Effector memory CD4-positive, alpha-beta T cell (primary cell): ENCODE measurements at regions not wholly inside any gene's neighbourhood (a gene's known extent, or its start where the extent isn't known, plus 50 kb on each side); places are given as distances from the start of the nearest gene placed in this dataset.
"Not testable (repeated sequence)": the region's sequence is repeated elsewhere in the genome, so short reads cannot be mapped to it uniquely, and the experiment has no call there.

Source experiments
- DNase-seq, 3 donors: peaks; one replicate each; pipeline ENCODE4 v3.0.0-alpha.2; 2020
- H3K27ac ChIP-seq: 2 replicates; pipeline ENCODE4 v1.7.0; 2013; ENCODE audit warnings: mild to moderate bottlenecking, low read length, moderate library complexity; ENCODE audit not compliant: insufficient read depth, poor library complexity, severe bottlenecking
- H3K27me3 ChIP-seq: replicated peaks from 2 replicates; pipeline ENCODE4 v1.7.0; 2013; ENCODE audit warnings: mild to moderate bottlenecking, low read length; ENCODE audit not compliant: insufficient read depth, control insufficient read depth, poor library complexity, severe bottlenecking
- H3K36me3 ChIP-seq: 2 replicates; pipeline ENCODE4 v1.7.0; 2013; ENCODE audit warnings: mild to moderate bottlenecking, low read length, moderate library complexity; ENCODE audit not compliant: control insufficient read depth, insufficient read depth
- H3K4me1 ChIP-seq: 2 replicates; pipeline ENCODE4 v1.7.0; 2013; ENCODE audit warnings: low read length, mild to moderate bottlenecking; ENCODE audit not compliant: control insufficient read depth, insufficient read depth, poor library complexity, severe bottlenecking
- H3K4me3 ChIP-seq: 2 replicates; pipeline ENCODE4 v1.7.0; 2013; ENCODE audit warnings: low read length, low read depth, mild to moderate bottlenecking; ENCODE audit not compliant: insufficient read depth, poor library complexity, severe bottlenecking
- H3K9me3 ChIP-seq: 2 replicates; pipeline ENCODE4 v1.7.0; 2013; ENCODE audit warnings: mild to moderate bottlenecking, low read length, moderate library complexity; ENCODE audit not compliant: control insufficient read depth

DNA sequence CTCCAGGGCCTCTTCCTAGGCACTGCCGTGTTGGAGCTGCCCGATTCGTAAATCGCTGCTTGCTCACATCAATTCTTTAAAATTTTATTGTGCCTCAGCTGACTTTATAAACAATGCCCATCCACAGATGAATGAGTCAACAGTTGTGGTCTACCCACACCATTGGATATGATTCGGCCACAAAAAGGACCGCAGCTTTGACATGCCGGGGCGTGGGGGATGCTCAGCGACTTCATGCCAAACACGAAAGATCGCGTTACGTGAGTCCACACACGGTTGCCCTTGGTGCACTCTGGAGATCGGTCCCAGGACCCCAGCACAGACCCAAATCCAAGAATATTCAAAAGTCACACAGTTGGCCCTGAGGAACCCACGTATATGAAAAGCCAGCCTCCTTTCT, 195.7 kb downstream of the CTTN start:
- Histone ChIP-seq H3K27me3 (no peaks in the 10 kb centered on the region), H3K9me3 (no peaks in the 10 kb centered on the region), H3K4me3 (no peak overlapping the region), H3K36me3 (no peaks in the 10 kb centered on the region), H3K27ac (no peak overlapping the region), H3K4me1 (peaks cover 6% of the 10 kb centered on the region)
- DNase-seq: no peak

- Histone ChIP-seq H3K36me3 (no peaks in the 10 kb centered on the region), H3K27ac (no peak overlapping the region), H3K9me3 (no peaks in the 10 kb centered on the region), H3K4me3 (no peak overlapping the region), H3K27me3 (no peaks in the 10 kb centered on the region), H3K4me1 (peaks cover 6% of the 10 kb centered on the region)
- no peak for DNase-seq
Observed at GRCh38 chr11:70594606-70595005, 196.3 kb downstream of the CTTN start.

DNA sequence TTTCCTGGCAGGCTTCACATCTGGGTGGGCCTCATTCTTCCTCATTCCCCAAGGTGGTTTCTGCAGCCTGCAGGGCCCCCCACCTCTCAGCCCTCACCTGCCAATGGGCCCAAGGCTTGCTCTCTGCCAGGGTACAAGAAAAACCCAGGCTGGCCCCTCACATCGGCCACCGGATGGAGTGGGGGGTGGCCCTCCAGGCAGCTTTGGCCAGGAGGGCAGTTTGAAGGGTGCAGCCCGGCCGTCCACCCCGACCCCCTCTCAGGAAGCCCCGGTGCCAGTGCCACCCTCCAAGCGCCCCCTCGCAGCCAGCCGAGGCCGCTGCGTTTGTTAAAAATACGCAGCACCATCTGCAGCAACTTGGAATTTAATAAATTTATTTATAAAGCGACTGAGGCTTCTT, 196.7 kb downstream of the CTTN start:
- Histone ChIP-seq H3K36me3 (no peaks in the 10 kb centered on the region), H3K27ac (no peak overlapping the region), H3K27me3 (no peaks in the 10 kb centered on the region), H3K9me3 (no peaks in the 10 kb centered on the region), H3K4me1 (peaks cover 6% of the 10 kb centered on the region), H3K4me3 (no peak overlapping the region)
- no peak for DNase-seq

- no peaks in the 10 kb centered on the region for H3K9me3 ChIP-seq
- no peak for DNase-seq
- no peaks in the 10 kb centered on the region for H3K36me3 ChIP-seq
- H3K27ac ChIP-seq: no peak overlapping the region
- peaks cover 4% of the 10 kb centered on the region for H3K4me1 ChIP-seq
- no peak overlapping the region for H3K4me3 ChIP-seq
- H3K27me3 ChIP-seq: no peaks in the 10 kb centered on the region
Observed at GRCh38 chr11:70595452-70595851, 197.1 kb downstream of the CTTN start.

DNA sequence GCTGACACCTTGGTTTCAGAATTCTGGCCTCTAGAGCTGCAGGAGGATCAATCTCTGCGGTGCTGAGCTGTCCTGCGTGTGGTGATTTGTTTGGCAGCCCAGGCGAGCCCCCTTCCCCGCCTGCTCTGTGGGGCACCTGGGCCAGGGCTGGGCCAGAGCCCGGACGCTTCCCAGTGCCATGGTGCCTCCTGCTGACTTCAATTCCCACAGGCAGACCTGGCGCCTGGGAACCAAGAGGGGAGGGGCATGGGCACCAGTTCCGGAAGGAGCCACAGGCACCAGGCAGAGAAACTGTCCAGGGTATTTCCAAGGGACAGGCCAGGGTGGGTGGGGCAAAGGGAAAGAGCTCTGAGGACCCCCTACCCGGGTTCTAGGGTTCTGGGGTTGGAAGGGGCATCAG, 197.8 kb downstream of the CTTN start:
- H3K36me3 ChIP-seq: no peaks in the 10 kb centered on the region
- no peaks in the 10 kb centered on the region for H3K9me3 ChIP-seq
- H3K4me1 ChIP-seq: no peaks in the 10 kb centered on the region
- no peak overlapping the region for H3K27ac ChIP-seq
- DNase-seq: no peak
- no peaks in the 10 kb centered on the region for H3K27me3 ChIP-seq
- no peak overlapping the region for H3K4me3 ChIP-seq

DNA sequence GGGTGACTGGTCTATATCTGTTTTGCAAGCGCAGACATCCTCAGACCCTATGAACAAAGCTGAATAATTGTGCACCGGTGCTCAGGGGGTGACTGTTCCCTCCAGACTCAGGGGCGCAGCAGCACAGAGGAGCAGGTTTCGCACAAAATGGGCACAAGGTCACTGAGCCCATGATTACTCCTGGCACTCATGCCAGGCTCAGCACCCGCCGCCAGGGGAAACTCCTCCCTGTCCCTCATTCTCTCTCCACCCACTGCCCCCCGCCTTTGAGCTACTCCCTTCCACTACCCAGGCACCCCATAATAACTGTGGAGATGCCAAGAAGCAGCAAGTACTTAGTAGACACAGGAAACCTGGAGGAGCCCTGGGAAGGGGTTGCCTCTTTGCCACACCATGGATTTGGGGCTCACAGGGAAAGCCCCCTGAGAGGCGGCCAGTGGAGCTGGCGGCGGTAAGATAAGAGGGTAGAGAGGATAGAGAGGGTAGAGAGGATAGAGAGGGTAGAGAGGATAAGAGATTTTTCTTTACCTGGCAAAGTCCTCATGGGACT, 198.8 kb downstream of the CTTN start:
- Histone ChIP-seq H3K36me3 (no peaks in the 10 kb centered on the region), H3K27me3 (no peaks in the 10 kb centered on the region), H3K4me1 (no peaks in the 10 kb centered on the region), H3K9me3 (no peaks in the 10 kb centered on the region), H3K4me3 (no peak overlapping the region), H3K27ac (no peak overlapping the region)
- DNase-seq: no peak

- no peak for DNase-seq
- no peak overlapping the region for H3K4me3 ChIP-seq
- H3K27ac ChIP-seq: no peak overlapping the region
- H3K27me3 ChIP-seq: no peaks in the 10 kb centered on the region
- H3K4me1 ChIP-seq: no peaks in the 10 kb centered on the region
- no peaks in the 10 kb centered on the region for H3K9me3 ChIP-seq
- H3K36me3 ChIP-seq: no peaks in the 10 kb centered on the region
Observed at GRCh38 chr11:70597751-70598625, 199.7 kb downstream of the CTTN start.

- H3K9me3 ChIP-seq, H3K36me3 ChIP-seq, H3K4me1 ChIP-seq, H3K27me3 ChIP-seq, H3K4me3 ChIP-seq, H3K27ac ChIP-seq, DNase-seq: not testable (repeated sequence)
Observed at GRCh38 chr11:70600911-70601415, 202.6 kb downstream of the CTTN start.

GRCh38 chr11:70601861-70602538, 203.7 kb downstream of the CTTN start:
- no peak overlapping the region for H3K4me3 ChIP-seq
- no peaks in the 10 kb centered on the region for H3K4me1 ChIP-seq
- no peak for DNase-seq
- no peaks in the 10 kb centered on the region for H3K36me3 ChIP-seq
- no peaks in the 10 kb centered on the region for H3K9me3 ChIP-seq
- no peaks in the 10 kb centered on the region for H3K27me3 ChIP-seq
- H3K27ac ChIP-seq: no peak overlapping the region
